ENCODE measurements at regions not wholly inside any gene's neighbourhood (a gene's known extent, or its start where the extent isn't known, plus 50 kb on each side); places are given as distances from the start of the nearest gene placed in this dataset.

GRCh38 chr13:74773248-74773647 lies 639.0 kb upstream of the KLF12 start:
- TF ChIP-seq SP2 (IDR thresholded peaks at IDR 0.05; ENCODE audit: extremely low read depth, low read depth, low read length, poor library complexity, severe bottlenecking) (no peak), CTCF (IDR thresholded peaks at IDR 0.05 in 2 of 3, conservative IDR thresholded peaks at IDR 0.05 in 1 of 3; ENCODE audit: insufficient read depth in 2 of 3, low read depth in 1 of 3, low read length in 3 of 3) (no peak), NFYB (IDR thresholded peaks at IDR 0.05; ENCODE audit: extremely low read depth, insufficient read length) (no peak), NFXL1 (CRISPR knock-in tag; IDR thresholded peaks at IDR 0.05) (no peak), IRF2 (CRISPR knock-in tag; IDR thresholded peaks at IDR 0.05) (no peak), ZNF717 (CRISPR knock-in tag; IDR thresholded peaks at IDR 0.05) (no peak), FIP1L1 (IDR thresholded peaks at IDR 0.05; ENCODE audit: low read depth, low read length, poor library complexity, severe bottlenecking) (no peak), HCFC1 (IDR thresholded peaks at IDR 0.05; ENCODE audit: low read depth, low read length) (no peak), CHD2 (IDR thresholded peaks at IDR 0.05; ENCODE audit: low read depth, low read length) (no peak)

Data from K562 (cell line).